Immature natural killer cell (primary cell): ENCODE measurements at regions not wholly inside any gene's neighbourhood (a gene's known extent, or its start where the extent isn't known, plus 50 kb on each side); places are given as distances from the start of the nearest gene placed in this dataset.

Experiments
- DNase-seq, 3 donors: peaks; one replicate each; pipeline ENCODE4 v3.0.0; 2022; ENCODE audit warnings: mixed read lengths in 1 of 3
- H3K27ac Mint-ChIP-seq, 6 donors: one replicate each; pipeline ENCODE4 v1.8.0; 2020; ENCODE audit warnings: mixed read lengths in 6 of 6, mild to moderate bottlenecking in 5 of 6, inconsistent platforms in 4 of 6, moderate library complexity in 3 of 6
- H3K27me3 Mint-ChIP-seq, 3 donors: one replicate each; pipeline ENCODE4 v1.8.0; 2020 to 2021; ENCODE audit warnings: low read depth in 3 of 3, mild to moderate bottlenecking in 3 of 3, mixed read lengths in 3 of 3, moderate library complexity in 3 of 3, inconsistent platforms in 1 of 3
- H3K36me3 Mint-ChIP-seq, 3 donors: one replicate each; pipeline ENCODE4 v1.8.0; 2020; ENCODE audit warnings: mixed read lengths in 3 of 3, inconsistent platforms in 2 of 3, mild to moderate bottlenecking in 2 of 3
- H3K4me1 Mint-ChIP-seq, 2 donors: one replicate each; pipeline ENCODE4 v1.8.0; 2020; ENCODE audit warnings: inconsistent platforms in 2 of 2, mild to moderate bottlenecking in 2 of 2, mixed read lengths in 2 of 2, moderate library complexity in 1 of 2
- H3K4me3 Mint-ChIP-seq, 5 donors: one replicate each; pipeline ENCODE4 v1.8.0; 2020; ENCODE audit warnings: mild to moderate bottlenecking in 5 of 5, mixed read lengths in 5 of 5, inconsistent platforms in 3 of 5, moderate library complexity in 3 of 5
- H3K9me3 Mint-ChIP-seq, 6 donors: one replicate each; pipeline ENCODE4 v1.8.0; 2020; ENCODE audit warnings: mild to moderate bottlenecking in 6 of 6, mixed read lengths in 6 of 6, inconsistent platforms in 4 of 6, moderate library complexity in 3 of 6

DNA sequence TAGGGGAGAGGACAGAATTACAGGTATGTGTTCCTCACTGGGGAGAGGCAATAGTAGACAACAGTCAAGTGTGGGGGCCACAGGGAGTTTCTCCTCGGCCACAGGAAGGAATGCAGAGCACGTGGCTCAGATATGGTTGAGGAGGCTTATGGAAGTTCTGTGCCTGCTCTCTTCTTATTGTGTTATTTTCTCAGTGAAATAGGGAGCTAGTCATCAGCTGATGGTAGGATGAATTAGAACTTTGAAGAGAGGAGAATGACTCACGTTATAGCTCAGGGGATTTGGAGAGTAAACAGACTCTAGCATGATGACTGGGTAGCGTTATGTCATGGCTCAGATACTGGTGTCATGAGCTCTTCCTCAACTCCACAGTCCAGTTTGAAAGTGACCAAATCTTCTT, 308.3 kb upstream of the IGFBP3 start:
- no peaks in the 10 kb centered on the region for H3K4me1 Mint-ChIP-seq
- H3K4me3 Mint-ChIP-seq, result no peak overlapping the region
- H3K27ac Mint-ChIP-seq, result no peak overlapping the region
- peaks cover 0 to 8% (median 3%) of the 10 kb centered on the region in 6 donors for H3K9me3 Mint-ChIP-seq
- peaks cover 0 to 4% (median 1%) of the 10 kb centered on the region in 3 donors for H3K27me3 Mint-ChIP-seq
- no peaks in the 10 kb centered on the region for H3K36me3 Mint-ChIP-seq
- no peak for DNase-seq

DNA sequence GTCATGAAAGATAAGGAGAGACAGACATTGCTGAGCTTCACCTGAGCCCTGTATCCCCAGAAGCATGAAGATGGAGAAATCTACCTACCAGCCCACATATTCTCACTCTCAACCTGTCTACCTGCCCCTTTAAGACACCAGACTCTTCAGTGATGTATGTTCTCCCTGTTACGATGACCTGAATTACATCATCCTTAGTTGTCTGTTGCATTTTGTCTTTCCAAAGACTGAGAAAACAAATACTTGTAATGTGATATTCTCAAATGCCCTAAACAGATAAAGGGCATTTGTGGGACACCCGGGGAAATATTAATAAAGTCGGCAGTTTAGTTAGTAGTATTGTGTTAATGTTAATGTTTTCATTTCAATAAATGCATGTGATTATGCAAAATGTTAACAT, 305.8 kb upstream of the IGFBP3 start:
- no peak overlapping the region for H3K4me3 Mint-ChIP-seq
- H3K9me3 Mint-ChIP-seq, result peaks cover 0 to 15% (median 6%) of the 10 kb centered on the region in 6 donors
- DNase-seq, result no peak
- no peaks in the 10 kb centered on the region for H3K36me3 Mint-ChIP-seq
- no peaks in the 10 kb centered on the region for H3K4me1 Mint-ChIP-seq
- peaks cover 0 to 5% (median 4%) of the 10 kb centered on the region in 3 donors for H3K27me3 Mint-ChIP-seq
- no peak overlapping the region for H3K27ac Mint-ChIP-seq

DNA sequence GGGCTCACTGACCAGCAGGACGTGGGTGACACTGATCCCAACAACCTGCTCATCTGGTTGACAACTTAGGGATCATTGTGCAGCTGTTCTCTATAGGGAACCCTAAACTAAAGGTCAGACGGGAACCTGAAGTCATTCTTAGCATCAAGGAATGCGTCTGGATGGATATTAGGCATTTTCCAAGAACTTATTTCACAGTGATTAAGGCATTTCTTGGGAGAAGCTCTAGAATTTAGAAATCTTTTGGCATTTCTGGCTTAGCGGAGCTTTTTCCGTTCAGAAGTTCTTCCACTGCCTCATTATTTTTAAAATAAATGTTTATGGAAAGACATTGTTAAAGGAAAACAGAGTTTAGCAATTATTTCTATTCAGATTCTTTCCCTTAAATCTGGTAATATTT, 303.3 kb upstream of the IGFBP3 start:
- peaks cover 0 to 4% (median 2%) of the 10 kb centered on the region in 3 donors for H3K27me3 Mint-ChIP-seq
- no peaks in the 10 kb centered on the region for H3K4me1 Mint-ChIP-seq
- no peaks in the 10 kb centered on the region for H3K36me3 Mint-ChIP-seq
- H3K4me3 Mint-ChIP-seq, result no peak overlapping the region
- H3K9me3 Mint-ChIP-seq, result peaks cover 0 to 10% (median 6%) of the 10 kb centered on the region in 6 donors
- DNase-seq, result no peak
- no peak overlapping the region for H3K27ac Mint-ChIP-seq

DNA sequence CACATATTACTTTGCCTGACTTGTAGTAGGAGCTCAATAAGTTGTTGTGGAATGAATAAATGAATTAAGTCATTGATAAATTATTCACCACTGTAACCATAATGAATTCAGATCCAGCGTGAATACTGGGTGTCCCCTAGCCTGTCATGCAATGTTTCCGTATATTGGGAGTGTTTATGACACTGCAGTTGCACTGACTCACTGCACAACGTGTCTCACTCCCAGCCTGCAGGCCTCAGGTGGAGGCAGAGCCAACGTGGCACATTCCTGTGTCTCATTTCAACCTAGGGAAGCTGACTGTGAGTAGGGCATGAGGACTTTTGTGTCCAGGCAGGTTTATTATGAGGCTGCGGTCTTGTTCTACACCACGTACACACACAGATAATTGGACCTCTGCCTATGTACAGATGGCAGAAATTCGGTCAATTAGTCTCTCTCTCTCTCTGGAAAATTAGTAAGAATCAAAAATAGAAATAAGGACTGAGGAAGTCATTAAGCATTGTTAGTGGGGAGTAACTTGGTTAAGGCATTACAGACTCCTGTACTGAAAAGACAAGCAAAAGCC, 299.1 kb upstream of the IGFBP3 start:
- H3K9me3 Mint-ChIP-seq, result peaks cover 0 to 13% (median 3%) of the 10 kb centered on the region in 6 donors
- peaks cover 2 to 4% (median 3%) of the 10 kb centered on the region in 3 donors for H3K27me3 Mint-ChIP-seq
- no peaks in the 10 kb centered on the region for H3K4me1 Mint-ChIP-seq
- no peak overlapping the region for H3K4me3 Mint-ChIP-seq
- no peak overlapping the region for H3K27ac Mint-ChIP-seq
- no peak for DNase-seq
- H3K36me3 Mint-ChIP-seq, result no peaks in the 10 kb centered on the region

DNA sequence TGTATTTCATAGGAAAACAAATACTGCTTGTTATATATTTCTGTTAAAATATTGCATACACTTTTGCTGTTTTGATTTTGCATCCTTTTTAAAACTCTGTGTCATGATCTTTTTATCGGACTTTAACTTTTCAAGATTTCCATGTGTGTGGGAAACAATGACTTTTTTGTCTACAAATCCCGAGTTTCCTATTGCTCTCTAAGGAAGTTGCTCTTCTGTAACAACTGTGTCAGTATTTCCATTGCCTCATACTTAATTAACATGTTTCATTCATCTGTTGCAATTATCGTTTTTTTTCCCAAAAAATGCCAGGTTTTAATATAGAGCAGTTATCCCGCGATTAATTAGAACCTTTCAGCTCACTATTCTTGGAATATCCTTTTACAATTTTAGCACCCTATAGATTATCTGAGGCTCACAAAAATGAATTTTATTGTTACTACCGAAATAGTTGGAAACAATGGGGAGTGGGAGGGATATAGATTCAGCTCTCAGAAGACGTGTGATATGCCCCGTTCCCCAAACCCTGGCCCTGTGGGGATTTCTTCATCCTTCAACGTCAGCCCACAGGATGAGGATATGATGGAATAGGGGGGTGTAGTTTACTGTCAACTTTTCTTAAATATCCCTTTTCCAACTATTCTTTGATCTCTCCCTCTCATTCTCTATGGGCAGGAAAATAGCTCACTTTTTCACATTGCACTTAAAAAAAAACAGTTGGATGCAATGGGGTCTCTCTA, 297.6 kb upstream of the IGFBP3 start:
- H3K27me3 Mint-ChIP-seq, result peaks cover 2 to 3% (median 3%) of the 10 kb centered on the region in 3 donors
- H3K4me3 Mint-ChIP-seq, result no peak overlapping the region
- H3K27ac Mint-ChIP-seq, result no peak overlapping the region
- H3K9me3 Mint-ChIP-seq, result peaks cover 0 to 11% (median 3%) of the 10 kb centered on the region in 6 donors
- H3K4me1 Mint-ChIP-seq, result no peaks in the 10 kb centered on the region
- no peak for DNase-seq
- no peaks in the 10 kb centered on the region for H3K36me3 Mint-ChIP-seq

DNA sequence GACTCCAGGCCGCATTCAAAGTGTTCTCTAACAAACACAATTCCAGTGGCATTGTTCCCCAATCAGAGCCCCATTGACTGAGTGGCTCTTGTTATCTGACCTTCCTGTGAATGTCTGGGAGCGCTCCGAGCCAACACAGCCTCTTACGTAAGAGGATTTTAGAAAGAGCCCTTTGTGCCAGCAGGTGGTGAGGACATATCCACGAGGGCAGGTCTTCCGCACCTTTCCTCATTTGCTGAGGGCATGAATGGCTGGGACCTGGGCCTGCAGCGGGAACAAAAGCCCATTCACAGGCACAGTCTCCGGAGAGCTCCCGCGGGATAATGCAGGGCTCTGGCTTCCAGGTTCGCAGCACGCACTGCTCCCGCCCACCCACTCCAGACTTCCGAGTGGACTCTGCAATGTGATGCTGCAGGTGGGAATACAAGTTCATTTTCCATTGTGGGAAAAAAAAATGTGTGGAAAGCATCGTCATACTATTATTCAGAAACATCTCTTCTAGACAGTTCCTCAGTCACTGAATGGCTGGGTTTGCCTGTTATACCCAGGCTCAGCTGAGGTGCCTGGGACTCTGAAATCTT, 295.0 kb upstream of the IGFBP3 start:
- Mint-ChIP-seq H3K27me3 (peaks cover 1 to 4% (median 3%) of the 10 kb centered on the region in 3 donors), H3K27ac (no peak overlapping the region), H3K9me3 (peaks cover 0 to 4% (median 0%) of the 10 kb centered on the region in 6 donors), H3K36me3 (no peaks in the 10 kb centered on the region), H3K4me1 (no peaks in the 10 kb centered on the region), H3K4me3 (no peak overlapping the region)
- DNase-seq, result no peak

DNA sequence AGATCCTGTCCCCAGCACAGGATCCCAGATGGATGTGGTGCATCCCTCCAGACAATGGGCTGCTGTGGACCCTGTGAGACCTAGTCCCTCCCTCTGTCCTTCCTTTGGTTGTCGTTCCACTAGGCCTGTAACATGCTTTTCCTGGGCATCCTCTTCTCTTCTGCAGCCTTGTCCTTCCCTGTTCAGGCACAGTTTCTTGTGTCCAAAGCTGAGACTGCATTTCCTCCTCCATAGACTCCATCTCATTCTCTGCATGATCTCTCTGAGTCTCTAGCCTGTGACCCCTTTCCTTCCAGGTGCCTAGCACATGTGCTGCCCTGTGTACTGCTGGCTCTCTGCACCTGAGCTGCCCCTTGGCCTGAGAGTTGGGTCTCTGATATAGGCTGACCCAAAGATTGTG, 293.5 kb upstream of the IGFBP3 start:
- no peaks in the 10 kb centered on the region for H3K36me3 Mint-ChIP-seq
- peaks cover 0 to 3% (median 0%) of the 10 kb centered on the region in 6 donors for H3K9me3 Mint-ChIP-seq
- no peak overlapping the region for H3K27ac Mint-ChIP-seq

DNA sequence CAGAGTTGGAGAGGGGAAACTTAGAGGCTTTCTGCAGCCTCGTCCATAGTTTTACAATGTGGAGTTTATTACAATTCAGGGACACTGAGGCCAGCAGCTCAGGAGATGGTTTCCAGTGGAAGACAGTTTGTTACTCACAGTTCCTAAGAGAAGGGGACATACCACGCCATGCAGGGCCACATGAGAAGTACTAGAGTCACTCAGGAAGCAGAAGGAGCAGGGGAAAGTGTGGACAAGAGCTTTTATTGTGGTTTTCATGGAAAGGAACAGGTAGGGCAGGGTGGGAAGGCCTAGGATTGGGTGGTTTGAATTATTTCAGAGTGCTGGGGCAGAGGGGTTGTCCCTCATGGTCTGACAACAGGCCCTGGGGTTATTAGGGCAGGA, 292.1 kb upstream of the IGFBP3 start:
- Mint-ChIP-seq H3K4me1 (no peaks in the 10 kb centered on the region), H3K27me3 (peaks cover 2 to 4% (median 3%) of the 10 kb centered on the region in 3 donors), H3K36me3 (no peaks in the 10 kb centered on the region), H3K9me3 (peaks cover 0 to 4% (median 1%) of the 10 kb centered on the region in 6 donors), H3K4me3 (no peak overlapping the region), H3K27ac (no peak overlapping the region)
- no peak for DNase-seq

More for the DNA sequence above, 293.5 kb upstream of the IGFBP3 start:
- Mint-ChIP-seq H3K4me3 (no peak overlapping the region), H3K27me3 (peaks cover 1 to 4% (median 3%) of the 10 kb centered on the region in 3 donors), H3K4me1 (no peaks in the 10 kb centered on the region)
- DNase-seq, result no peak

DNA sequence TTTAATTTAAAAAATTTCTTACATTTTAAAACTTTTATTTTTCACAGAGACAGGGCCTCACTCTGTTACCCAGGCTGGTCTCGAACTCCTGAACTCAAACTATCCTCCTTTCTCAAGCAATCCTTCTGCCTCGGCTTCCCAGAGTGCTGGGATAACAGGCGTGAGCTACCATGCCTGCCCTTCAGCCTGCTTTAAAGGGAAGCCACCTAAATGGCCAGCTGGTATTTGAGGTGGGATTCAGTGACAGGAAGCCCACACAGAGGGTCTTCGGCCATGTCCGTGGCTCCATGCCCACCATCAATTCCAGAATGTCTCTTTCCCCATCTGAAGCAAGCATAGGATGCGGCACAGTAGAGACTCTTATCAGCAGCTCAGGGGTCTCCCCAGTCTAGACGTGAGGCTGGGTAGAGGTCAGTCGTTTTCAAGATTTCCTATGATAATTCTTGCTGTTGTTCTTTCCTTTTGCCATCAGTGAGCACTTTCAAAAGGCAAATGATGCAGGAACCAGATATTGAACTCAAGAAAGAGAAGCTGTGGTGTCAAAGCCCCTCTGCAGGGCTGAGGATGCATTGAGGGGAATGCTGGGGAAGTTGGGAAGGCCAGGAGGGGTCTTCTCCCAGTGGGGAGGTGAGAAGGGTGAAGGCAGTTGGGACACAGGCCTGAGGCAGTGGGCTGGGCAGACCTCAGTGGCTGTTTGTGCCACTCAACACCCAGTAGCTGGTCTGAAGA, 291.5 kb upstream of the IGFBP3 start:
- H3K4me3 Mint-ChIP-seq, result no peak overlapping the region
- H3K9me3 Mint-ChIP-seq, result peaks cover 0 to 4% (median 1%) of the 10 kb centered on the region in 6 donors
- no peaks in the 10 kb centered on the region for H3K36me3 Mint-ChIP-seq
- DNase-seq, result no peak
- no peaks in the 10 kb centered on the region for H3K4me1 Mint-ChIP-seq
- peaks cover 0 to 4% (median 3%) of the 10 kb centered on the region in 3 donors for H3K27me3 Mint-ChIP-seq
- no peak overlapping the region for H3K27ac Mint-ChIP-seq

DNA sequence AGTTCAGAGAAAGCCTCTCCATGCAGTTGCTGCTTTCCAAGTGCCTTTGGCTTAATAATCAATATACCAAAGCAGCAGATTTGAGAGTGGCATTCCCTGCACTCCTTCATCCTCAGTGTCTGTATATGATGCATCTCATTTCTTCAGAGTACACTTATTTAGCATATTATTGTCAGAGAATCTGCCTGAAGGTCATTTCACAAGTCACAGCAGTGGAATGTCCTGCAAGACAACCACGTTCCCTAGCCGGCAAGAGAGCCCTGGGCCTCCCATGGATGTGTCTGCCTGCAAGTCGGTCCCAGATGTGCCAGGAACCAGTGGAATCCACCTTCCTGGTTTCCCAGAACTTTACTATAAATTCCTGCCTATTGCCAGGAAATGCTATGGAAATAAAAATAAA, 289.4 kb upstream of the IGFBP3 start:
- DNase-seq, result no peak
- Mint-ChIP-seq H3K27me3 (peaks cover 2 to 4% (median 4%) of the 10 kb centered on the region in 3 donors), H3K4me3 (no peak overlapping the region), H3K9me3 (peaks cover 0 to 5% (median 2%) of the 10 kb centered on the region in 6 donors), H3K27ac (no peak overlapping the region), H3K36me3 (no peaks in the 10 kb centered on the region), H3K4me1 (no peaks in the 10 kb centered on the region)

DNA sequence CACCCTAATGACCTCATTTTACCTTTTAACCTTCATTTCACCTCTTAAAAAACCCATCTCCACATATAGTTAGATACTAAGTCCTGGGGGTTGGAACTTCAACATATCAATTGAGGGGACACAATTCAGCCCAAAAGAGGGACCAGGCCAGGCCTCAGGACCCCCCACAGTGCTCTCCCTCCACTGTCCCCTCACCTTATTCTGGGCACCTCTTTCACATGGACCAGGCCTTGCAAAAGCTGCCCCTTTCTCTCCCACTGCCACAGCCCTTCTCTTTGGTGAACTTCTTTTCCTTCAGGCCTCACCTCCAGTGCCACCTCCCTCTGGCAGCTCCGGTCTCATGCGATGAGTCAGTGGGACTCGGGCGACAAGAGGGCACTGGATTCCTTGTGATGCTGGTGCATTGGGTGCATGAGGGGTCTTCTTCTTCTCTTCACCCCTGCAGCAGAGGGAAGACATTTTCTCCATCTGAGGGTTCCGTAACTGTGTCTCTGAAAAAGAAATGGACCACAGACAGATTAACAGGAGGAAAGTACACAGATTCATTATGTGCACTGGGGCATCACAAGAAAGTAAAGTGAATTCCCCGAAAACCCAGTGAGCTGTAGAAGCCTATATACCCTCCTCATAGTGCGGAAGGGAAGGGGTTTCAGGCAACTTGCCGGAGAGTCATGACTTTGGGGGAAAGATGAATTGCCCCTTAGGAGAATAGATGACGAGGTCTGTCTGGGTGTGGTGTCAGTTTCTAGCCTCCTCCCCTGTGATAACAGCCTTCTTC, 288.7 kb upstream of the IGFBP3 start:
- Mint-ChIP-seq H3K4me1 (no peaks in the 10 kb centered on the region), H3K27me3 (peaks cover 2 to 4% (median 4%) of the 10 kb centered on the region in 3 donors), H3K4me3 (no peak overlapping the region), H3K9me3 (peaks cover 0 to 5% (median 3%) of the 10 kb centered on the region in 6 donors), H3K36me3 (no peaks in the 10 kb centered on the region), H3K27ac (no peak overlapping the region)
- no peak for DNase-seq

DNA sequence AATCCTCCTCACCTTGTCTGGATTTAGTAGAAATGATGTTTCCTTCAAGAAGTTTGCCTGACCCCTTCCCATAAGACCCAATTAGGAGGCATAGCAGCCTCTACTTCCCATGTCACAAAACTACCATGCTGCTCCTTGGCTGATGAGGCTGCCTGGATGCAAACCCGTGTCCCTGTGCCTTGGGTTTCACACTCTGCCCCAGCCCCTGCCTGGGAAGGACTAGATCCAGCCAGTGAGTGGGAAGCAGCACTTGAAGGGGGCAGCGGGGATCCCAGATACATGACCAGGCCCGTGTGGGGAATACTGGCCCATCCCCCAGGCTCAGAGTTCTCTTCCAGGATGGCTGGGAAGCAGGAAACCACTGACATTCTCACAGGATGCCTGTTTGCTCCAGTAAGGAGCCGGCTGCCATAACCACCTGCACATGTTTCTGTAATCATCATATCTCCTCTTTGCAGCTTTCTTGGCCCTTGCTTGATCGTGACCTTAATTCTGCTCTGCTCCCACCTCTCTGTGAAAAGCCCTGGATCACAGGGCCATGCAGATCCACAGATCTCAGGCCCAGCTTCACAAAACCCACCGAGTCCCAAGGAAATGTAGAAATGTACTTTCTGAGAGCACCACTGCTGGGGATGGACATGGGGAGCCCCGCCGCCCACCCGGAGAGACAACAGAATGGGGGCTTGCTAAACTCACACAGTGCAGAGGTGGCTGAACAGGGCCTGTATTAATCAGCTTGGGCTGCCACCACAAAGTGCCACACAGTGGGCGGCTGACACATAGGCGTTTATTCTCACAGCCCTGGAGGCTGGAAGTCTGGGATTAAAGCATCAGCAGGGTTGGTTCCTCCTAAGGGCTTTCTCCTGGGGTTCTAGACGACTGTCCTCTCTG, 287.8 kb upstream of the IGFBP3 start:
- Mint-ChIP-seq H3K4me1 (no peaks in the 10 kb centered on the region), H3K4me3 (no peak overlapping the region), H3K27me3 (peaks cover 2 to 4% (median 3%) of the 10 kb centered on the region in 3 donors), H3K36me3 (no peaks in the 10 kb centered on the region), H3K9me3 (peaks cover 0 to 5% (median 3%) of the 10 kb centered on the region in 6 donors), H3K27ac (no peak overlapping the region)
- no peak for DNase-seq
